ENCODE measurements at regions not wholly inside any gene's neighbourhood (a gene's known extent, or its start where the extent isn't known, plus 50 kb on each side); places are given as distances from the start of the nearest gene placed in this dataset.
A peak's percentile ranks its signal among the peaks of the same experiment; 100 is the strongest.
"Not testable (repeated sequence)": the region's sequence is repeated elsewhere in the genome, so short reads cannot be mapped to it uniquely, and the experiment has no call there.

DNA sequence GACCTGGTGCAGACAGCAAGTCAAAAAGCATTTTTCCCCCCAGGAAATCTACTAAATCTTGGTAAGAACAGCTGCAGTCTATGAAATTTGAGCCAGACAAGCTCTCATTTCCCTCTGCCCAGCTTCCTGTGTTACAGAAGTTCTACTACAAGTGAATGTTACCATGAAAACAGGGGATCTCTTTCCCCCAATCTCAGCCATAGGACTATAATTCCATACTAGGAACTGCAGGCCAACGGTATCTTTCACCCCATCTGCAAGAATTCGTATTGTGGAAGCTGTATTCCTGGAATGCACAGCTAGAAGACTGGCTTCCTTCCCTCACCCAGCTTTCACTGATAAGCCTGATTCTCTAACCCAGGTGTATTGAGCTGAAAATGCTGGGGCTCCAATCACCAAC is 1655.4 kb downstream of the BRINP3 start:
- no peak overlapping the region for H3K4me3 ChIP-seq (ENCODE audit: severe bottlenecking)
- no peak for TF ChIP-seq CTCF (IDR thresholded peaks at IDR 0.05; ENCODE audit: poor library complexity, severe bottlenecking)

DNA sequence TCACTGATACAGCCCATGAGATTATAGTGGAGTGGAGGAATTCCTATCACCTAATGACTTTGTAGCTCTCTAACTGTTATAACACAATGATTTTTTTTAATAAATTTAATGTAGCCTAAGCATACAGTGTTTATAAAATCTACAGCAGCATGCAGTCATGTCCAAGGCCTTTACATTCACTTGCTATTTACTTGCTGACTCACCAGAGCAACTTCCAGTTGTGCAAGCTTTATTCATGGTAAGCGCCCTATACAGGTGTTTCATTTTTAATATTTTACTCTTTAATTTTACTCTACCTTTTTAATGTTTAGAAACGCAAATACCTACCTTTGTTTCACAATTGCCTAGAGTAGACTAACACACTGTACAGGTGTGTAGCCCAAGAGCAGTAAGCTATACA is 1652.2 kb downstream of the BRINP3 start:
- Histone ChIP-seq H3K4me3 (ENCODE audit: severe bottlenecking) (no peak overlapping the region), H3K4me1 (ENCODE audit: insufficient read depth, poor library complexity, severe bottlenecking) (peaks cover 3% of the 10 kb centered on the region), H3K36me3 (ENCODE audit: low read depth) (no peaks in the 10 kb centered on the region), H3K27ac (ENCODE audit: poor library complexity, severe bottlenecking) (no peak overlapping the region), H3K27me3 (ENCODE audit: insufficient read depth, poor library complexity, severe bottlenecking) (no peaks in the 10 kb centered on the region), H3K9me3 (ENCODE audit: severe bottlenecking) (no peaks in the 10 kb centered on the region)
- ATAC-seq (ENCODE audit: low read depth): peak; percentile 75
- no peak for DNase-seq (ENCODE audit: low spot score)
- no peak for TF ChIP-seq CTCF (IDR thresholded peaks at IDR 0.05; ENCODE audit: poor library complexity, severe bottlenecking)

More for the DNA sequence above, 1655.4 kb downstream of the BRINP3 start:
- ATAC-seq (ENCODE audit: low read depth): 0 out of 3 replicates have a peak, but pooled peaks have one; percentile 19
- Histone ChIP-seq H3K27ac (ENCODE audit: poor library complexity, severe bottlenecking) (no peak overlapping the region), H3K36me3 (ENCODE audit: low read depth) (no peaks in the 10 kb centered on the region), H3K27me3 (ENCODE audit: insufficient read depth, poor library complexity, severe bottlenecking) (no peaks in the 10 kb centered on the region), H3K9me3 (ENCODE audit: severe bottlenecking) (no peaks in the 10 kb centered on the region), H3K4me1 (ENCODE audit: insufficient read depth, poor library complexity, severe bottlenecking) (peaks cover 3% of the 10 kb centered on the region)
- DNase-seq (ENCODE audit: low spot score): no peak

DNA sequence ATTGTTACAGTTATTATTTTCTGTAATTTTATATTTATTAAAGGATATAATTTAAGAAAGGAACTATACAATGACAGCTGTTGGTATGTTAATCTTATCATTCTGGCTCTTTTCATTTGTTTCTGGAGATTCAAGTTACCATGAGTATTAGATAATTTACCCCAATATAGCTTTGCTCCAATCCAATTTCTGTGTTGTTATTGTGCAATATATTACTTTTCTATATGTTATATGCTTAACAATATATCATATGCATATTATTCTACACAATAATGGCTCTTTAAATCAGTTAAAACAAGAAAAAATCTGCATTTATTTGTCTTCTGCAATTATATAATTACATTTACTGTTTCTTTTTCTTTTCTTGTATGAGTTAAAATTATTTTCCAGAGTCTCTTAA is 1650.9 kb downstream of the BRINP3 start:
- no peak for TF ChIP-seq CTCF (IDR thresholded peaks at IDR 0.05; ENCODE audit: poor library complexity, severe bottlenecking)
- no peaks in the 10 kb centered on the region for H3K27me3 ChIP-seq (ENCODE audit: insufficient read depth, poor library complexity, severe bottlenecking)
- no peaks in the 10 kb centered on the region for H3K36me3 ChIP-seq (ENCODE audit: low read depth)
- H3K27ac ChIP-seq (ENCODE audit: poor library complexity, severe bottlenecking): no peak overlapping the region
- peaks cover 3% of the 10 kb centered on the region for H3K4me1 ChIP-seq (ENCODE audit: insufficient read depth, poor library complexity, severe bottlenecking)
- ATAC-seq (ENCODE audit: low read depth) (no peak), DNase-seq (ENCODE audit: low spot score) (no peak)
- H3K9me3 ChIP-seq (ENCODE audit: severe bottlenecking): no peaks in the 10 kb centered on the region
- H3K4me3 ChIP-seq (ENCODE audit: severe bottlenecking): no peak overlapping the region

DNA sequence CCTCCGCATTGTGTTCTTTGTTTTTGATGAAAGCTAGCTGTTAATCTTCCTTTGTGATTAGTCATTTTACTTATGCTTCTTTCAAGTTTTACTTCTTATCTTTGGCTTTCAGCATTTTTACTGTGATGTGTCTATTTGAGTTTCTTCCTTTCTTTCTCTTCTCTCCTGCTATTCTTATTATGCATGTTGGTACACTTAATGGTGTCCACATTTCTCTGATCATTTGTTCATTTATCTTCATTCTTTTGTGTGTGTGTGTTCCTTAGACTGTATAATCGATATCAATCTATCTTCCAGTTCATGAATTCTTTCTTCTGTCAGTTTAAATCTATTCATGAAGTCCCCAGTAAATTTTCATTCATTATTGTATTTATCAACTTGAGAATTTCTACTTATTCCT is 1650.3 kb downstream of the BRINP3 start:
- no peaks in the 10 kb centered on the region for H3K27me3 ChIP-seq (ENCODE audit: insufficient read depth, poor library complexity, severe bottlenecking)
- no peak for TF ChIP-seq CTCF (IDR thresholded peaks at IDR 0.05; ENCODE audit: poor library complexity, severe bottlenecking)
- H3K4me3 ChIP-seq (ENCODE audit: severe bottlenecking): no peak overlapping the region
- H3K4me1 ChIP-seq (ENCODE audit: insufficient read depth, poor library complexity, severe bottlenecking): peaks cover 3% of the 10 kb centered on the region
- no peaks in the 10 kb centered on the region for H3K36me3 ChIP-seq (ENCODE audit: low read depth)
- no peak overlapping the region for H3K27ac ChIP-seq (ENCODE audit: poor library complexity, severe bottlenecking)
- ATAC-seq (ENCODE audit: low read depth): no peak
- DNase-seq (ENCODE audit: low spot score): no peak
- H3K9me3 ChIP-seq (ENCODE audit: severe bottlenecking): no peaks in the 10 kb centered on the region

DNA sequence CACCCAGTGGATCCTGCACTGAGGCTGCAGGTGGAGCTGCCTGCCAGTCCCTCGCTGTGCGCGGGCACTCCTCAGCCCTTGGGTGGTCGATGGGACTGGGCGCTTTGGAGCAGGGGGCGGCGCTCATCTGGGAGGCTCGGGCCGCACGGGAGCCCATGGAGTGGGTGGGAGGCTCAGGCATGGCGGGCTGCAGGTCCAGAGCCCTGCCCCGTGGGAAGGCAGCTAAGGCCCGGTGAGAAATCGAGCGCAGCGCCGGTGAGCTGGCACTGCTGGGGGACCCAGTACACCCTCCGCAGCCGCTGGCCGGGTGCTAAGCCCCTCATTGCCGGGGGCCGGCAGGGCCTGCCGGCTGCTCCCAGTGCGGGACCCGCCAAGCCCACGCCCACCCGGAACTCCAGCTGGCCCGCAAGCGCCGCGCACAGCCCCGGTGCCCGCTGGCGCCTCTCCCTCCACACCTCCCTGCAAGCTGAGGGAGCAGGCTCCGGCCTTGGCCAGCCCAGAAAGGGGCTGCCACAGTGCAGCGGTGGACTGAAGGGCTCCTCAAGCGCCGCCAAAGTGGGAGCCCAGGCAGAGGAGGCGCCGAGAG is 1636.5 kb downstream of the BRINP3 start:
- H3K36me3 ChIP-seq (ENCODE audit: low read depth); H3K4me3 ChIP-seq (ENCODE audit: severe bottlenecking); ATAC-seq (ENCODE audit: low read depth); H3K9me3 ChIP-seq (ENCODE audit: severe bottlenecking); H3K27me3 ChIP-seq (ENCODE audit: insufficient read depth, poor library complexity, severe bottlenecking); H3K27ac ChIP-seq (ENCODE audit: poor library complexity, severe bottlenecking); H3K4me1 ChIP-seq (ENCODE audit: insufficient read depth, poor library complexity, severe bottlenecking); DNase-seq (ENCODE audit: low spot score): not testable (repeated sequence)
